Activated CD4-positive, alpha-beta T cell treated with anti-CD3 and anti-CD28 coated beads, Interleukin-2, amount 50 U/mL, for 48 hours (primary cell): ENCODE measurements at regions not wholly inside any gene's neighbourhood (a gene's known extent, or its start where the extent isn't known, plus 50 kb on each side); places are given as distances from the start of the nearest gene placed in this dataset.

Source experiments
- DNase-seq, 2 experiments: peaks; one replicate each; pipeline ENCODE4 v3.0.0-alpha.2; 2020

DNA sequence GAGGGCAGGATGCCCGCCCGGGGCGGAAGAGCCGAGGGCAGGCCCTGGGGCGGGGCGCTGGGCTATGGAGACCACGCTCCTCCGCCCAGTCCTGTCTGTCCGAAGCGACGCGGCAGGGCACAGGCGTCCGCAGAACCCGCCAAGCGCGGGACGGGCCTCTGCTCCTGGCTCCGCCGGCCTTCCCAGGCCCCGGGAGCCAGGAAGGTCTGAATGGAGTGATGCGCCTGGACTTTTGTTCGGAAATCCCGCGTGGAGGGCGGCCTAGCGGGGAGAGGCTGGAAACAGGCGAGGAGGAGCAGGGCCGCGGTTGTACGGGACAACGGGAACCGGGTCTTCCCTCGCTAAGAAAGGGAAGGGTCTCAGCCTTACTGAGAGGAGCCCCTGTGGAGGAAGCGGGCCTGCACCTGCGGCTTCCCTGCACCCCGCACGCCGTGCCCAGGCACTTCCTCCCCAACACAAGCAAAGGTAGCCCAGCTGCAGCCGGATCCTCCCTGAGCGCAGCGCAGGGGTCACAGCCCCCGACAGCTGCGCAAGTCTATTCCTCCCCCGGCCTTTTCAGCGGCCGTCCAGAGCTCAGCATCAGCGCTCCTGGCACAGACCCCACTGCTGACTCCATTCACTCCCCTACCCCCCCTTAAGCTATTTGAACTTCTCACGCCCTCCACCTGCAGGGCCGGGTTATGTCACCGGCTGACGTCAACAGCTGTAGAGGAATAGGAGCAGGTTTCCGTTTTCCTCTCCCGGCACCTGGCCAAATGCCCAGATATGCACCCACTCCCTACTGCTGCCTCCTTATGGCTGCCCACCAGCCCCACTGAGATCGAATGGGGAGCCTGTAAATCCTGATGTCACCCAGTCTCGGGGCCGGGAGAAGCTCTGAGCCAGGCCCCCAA, 143.2 kb upstream of the RET start:
- peak in 1 of 2 experiments; percentile 6 for DNase-seq

- no peak for DNase-seq
Observed at GRCh38 chr10:42934351-42934811, 142.5 kb upstream of the RET start.

GRCh38 chr10:42934842-42935241, 142.0 kb upstream of the RET start:
- DNase-seq = no peak

DNA sequence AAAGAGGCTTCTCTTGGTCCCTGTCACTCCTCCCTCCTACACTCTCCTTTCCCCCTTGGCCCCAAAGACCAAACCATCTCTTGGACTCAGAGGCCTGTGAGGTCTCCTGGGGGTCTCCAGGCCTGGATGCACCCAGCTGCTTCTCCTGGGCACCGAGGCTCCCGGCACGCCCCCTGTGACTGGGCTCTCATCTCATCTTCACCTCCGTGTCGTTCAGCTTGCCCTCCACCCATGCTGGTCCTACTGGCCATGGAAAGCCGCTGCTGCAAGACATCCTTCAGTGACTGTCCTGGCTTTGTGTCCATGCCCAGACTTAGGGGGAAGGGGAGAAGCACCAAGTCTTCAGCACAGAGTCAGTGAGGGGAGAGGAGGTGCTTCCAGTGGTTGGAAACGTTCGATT, 141.4 kb upstream of the RET start:
- DNase-seq = no peak

DNA sequence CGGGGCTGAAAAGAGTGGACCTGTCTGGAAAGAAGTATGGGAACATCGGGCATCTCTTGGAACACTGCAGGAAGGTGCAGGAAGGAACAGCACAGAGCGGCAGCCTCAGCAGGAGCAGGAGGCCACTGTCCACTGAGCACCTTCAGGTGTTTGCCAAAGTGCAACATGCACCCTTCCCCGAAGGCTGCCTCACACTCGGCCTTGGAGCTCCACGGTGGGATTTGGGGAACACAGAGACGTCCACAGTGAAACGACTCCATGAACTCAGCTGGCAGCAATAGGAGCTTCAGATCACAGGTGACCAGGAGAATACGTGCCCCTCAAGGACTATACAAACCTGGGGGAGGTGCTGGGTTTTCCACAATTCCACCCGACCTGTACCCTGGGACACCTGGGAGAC, 140.3 kb upstream of the RET start:
- DNase-seq = no peak

- DNase-seq = no peak
Observed at GRCh38 chr10:42937048-42937447, 139.8 kb upstream of the RET start.

DNA sequence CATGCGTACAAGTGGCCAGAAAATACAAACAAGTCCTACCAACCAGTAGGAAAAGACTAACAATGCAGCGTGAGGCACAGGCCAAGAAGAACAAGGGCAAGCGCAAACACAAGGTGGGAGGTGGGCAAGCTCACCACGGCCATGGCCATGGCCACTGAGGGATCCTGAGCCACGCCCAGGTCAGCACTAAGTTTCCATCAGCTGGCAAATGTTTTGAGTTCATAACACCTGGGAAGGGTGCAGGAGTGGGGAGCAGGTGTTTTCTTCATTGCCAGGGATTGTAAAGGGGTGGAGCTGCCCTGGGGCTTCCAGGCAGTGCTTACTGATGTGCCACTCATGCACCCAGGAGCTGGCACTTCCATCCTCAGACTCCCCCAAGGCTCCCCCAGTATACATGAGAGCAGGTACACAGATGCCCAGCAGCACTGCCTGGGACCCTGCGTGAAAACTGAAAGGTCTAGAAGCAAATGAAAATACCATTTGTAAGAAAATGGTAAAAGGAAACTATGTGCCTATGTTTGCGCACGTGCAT, 139.2 kb upstream of the RET start:
- DNase-seq = no peak

- no peak for DNase-seq
Observed at GRCh38 chr10:42938351-42938750, 138.5 kb upstream of the RET start.

DNA sequence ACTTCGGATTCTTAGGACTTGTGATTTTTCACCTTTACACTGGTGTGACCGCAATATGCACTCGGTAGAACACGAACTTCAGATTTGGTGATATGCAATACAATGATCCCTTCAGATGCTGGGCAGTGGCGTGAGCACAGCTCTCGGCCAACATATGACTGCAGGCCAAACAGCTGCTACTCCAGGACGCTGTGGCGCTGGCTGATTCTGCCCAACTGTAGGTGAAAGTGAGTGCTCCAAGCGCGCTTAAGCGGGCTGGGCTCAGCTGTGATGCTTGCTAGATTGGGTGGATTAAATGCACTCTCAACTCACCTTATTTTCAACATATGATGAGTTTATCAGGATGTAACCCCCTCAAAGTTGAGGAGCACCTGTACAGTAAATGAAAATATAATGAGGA, 137.6 kb upstream of the RET start:
- no peak for DNase-seq

GRCh38 chr10:42939685-42940366, 137.0 kb upstream of the RET start:
- no peak for DNase-seq

DNA sequence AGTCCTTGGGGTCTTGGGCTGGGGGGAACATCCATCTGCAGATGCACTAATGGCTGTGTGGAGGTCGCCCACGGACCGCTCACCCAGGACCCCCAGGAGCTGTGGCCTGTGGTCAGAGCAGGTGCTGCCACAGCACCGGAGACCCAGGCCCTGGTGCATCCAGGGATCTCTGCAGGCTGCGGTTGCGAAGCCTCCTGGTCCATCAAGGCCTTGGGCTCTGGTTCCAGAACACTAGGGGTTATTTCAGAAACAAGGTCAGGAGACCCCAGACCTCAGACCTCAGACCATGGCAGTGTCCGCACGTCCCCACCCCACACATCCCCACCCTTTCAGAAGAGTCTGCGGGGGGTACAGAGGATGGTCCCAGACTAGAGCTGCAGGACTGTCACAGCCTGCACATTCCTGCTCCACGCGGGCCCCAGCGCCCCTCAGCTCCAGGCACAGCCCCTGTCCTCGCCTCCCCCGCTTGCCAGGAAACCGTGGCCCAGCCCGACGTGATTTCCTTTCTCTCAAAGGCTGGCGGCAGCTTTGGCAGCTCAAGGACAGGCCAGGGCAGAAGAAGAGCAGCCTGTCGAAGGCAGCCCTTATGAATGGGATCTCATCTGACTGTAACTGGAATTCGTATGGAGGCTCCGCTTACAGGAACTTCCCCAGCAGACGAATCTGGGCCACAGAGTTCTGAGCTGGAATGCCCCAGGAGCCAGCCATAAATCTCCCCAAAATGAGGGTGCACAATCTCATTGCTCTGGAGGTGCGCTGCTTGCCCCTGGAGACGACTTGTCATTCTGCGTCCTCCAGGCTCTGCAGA, 136.2 kb upstream of the RET start:
- DNase-seq = no peak

DNA sequence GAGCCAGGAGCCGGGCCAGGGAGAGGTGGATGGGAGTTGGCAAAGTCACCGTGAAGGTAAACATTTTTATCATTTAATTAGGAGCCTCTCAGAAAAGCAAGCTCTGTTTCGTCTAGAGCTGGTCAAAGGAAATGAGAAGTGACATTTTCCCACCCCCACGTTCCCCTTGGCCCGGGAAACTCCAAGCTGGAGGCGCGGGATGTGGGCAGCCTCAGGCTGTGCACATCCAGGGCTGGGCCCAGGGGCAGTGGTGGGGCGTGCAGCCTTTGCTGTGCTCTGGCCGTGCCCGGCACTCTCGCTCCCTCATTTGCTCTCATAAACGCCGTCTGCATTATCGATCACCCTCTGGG, 135.6 kb upstream of the RET start:
- DNase-seq = no peak

DNA sequence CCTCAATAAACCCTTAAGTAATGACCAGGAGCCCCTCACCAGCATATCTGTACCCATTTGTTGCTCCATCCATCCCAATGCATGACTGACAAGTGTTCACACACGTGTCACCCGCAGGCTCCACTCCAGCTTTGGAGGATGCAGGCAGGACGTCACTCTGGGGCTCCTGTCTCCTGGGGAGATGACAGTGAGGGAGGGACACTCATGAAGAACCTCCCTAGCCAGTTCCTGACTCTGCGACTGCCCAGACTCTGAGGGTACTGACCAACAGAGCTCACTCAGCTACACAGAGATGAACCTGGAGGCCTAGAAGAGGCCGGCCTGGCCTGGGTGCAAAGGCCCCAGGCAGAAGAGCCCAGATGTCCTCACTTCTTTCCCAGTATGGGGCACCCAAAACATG, 135.1 kb upstream of the RET start:
- DNase-seq = no peak

DNA sequence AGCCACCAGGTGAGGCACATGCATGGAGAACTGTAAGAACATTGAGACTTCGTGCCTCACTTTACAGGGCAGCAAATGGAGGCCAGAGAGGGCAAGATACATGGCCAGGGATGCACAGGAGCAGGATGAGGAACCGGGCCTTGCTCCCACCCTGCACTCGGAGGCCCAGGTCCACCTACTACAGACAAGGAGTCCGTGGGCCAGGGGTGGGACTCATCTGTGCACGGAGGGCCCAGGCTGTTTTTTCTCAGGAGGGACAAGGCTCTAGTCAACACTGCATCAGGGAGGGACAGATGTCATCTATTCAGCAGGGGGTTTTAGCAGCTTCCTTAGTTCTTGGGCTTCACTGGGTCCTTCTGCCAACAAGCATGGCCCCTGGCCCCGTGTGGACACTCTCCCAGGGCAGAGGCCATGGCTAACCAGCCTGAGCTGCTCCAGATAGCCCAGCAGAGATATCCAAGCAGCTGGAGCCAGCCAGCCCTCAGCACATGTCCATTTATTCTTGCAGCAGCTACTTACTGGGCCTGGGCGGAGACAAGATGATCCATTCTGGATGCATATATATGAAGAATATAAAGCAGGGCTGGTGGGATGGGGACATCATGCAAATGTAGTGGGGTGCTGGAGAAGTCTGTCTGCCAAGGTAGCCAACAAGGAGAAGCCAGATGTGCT, 134.5 kb upstream of the RET start:
- DNase-seq = no peak

- DNase-seq = no peak
Observed at GRCh38 chr10:42943025-42943818, 133.6 kb upstream of the RET start.

DNA sequence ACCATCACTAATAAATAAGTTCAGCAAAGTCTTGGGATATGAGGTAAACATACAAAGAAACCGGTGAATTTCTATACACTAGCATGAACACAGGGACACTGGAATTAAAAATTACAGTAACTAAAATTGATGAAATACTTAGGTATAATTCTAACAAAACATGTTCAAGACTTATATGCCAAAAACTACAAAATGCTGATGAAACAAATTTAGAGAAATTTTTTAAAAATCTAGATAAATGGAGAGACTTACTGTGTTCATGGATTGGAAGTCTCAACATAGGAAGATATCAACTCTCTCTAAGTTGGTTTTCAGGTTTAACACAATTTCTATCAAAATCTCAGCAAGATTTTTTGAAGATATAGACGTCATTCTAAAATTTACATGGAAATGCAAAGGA, 128.8 kb upstream of the RET start:
- DNase-seq = no peak

DNA sequence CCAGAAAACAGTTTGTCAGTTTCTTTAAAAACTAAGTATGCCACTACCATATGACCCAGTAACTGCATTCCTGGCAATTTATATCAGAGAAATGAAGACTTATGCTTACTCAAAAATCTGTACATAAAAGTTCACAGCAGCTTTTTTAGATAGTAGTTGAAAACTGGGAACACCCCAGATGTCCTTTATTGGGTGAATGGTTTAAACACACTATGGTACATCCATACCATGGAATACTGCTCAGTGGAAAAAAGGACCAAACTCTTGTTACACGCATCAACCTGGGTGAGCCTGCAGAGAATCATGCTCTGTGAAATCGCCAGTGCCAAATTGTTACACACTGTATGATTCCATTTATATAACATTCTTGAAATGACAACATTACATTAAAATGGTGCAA, 127.6 kb upstream of the RET start:
- DNase-seq = no peak

DNA sequence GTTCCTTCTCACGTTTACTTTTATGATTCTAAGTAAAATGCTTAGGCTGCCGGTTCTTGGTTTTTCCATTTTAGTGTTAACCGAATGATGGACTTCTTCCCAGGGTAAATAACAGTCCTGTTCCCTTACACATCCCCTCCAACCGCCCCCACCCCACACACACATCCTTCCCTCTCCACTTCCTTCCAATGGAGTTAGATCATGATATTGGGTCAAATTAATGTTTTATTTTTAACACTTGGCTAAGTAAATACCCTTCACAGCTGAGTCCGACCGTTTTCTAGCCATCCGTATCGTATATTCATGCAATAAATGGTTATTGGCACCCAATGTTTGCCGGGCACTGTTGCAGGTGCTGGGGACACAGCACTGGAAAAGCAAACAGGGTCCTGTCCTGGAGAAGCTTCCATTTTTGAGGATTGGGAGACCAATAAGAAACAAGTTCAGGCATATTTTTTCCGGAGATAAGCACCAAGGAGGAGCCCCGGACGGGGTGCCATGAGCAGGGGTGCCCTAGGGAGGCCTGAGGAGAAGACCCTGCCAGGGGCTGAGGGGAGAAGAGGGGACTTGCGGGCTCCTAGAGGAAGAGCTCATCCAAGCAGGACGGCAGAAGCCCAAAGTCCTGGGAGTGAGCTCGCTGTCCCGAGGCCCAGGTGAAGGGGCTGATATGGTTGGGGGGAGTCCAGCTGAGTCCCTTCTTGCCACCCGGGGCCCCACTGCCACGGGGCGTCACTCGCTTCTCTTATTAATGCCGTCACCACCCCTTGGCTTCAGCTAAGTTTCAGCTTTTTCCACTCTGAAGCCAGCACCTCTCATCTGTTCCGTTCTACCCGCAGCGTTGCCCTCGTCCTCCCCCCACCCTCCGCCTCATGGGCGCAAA, 126.0 kb upstream of the RET start:
- DNase-seq = no peak

DNA sequence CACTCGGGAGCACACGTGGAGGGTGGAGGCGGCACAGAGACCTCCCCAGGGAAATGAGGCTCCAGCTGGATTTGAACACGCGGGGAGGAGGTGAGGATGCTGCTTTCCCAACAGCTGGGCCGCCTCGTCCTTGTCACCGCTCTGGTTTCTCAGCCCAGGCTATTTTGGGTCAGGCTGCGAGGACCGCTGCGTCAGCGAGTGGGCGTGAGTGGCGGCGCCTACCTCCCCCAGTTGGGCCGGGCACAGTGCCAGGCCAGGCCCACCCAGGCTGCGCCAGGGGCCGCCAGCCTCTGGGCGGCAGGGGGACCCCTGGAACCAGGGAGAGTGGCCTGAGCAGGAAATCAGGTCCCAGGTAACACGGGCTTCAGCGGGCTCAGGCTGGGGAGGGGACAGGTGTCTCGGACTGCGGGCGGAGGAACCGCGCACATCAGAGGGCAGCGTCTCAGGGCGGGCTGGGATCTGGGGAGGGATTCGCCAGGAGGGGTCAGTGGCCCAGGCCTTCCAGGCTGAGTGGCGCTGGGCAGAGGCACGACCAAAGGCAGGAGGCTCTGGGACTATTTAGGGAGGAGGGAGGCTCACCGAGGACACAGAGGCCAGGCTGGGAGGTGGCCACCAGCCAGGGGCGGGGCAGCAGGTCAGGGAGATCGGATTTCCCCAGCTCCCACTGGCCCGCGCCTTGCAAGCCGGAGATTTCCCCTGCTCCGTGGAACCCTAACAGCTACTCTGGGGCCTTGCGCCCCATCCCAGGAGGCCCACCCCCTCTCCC, 125.2 kb upstream of the RET start:
- DNase-seq = no peak

DNA sequence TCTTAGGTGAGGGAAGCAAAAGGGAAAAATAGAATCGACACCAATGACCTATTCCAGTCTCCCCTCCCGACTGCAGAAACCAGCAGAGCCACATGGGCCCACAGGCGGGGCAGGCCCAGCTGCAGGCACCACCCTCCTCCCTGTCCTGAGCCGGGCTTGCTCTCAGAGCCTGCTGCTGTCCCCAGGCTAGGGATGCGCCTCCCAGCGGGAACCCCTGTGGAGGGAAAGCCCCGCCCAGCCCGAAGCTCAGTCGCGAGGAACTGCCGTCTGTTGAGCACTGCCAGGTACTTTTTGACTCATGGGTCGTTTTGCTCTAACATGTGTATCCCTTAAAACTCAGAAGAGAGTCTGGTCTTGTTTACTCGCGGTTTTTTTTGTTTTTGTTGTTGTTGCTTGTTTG, 124.5 kb upstream of the RET start:
- DNase-seq = no peak
